LNCaP clone FGC (cell line): ENCODE measurements at regions not wholly inside any gene's neighbourhood (a gene's known extent, or its start where the extent isn't known, plus 50 kb on each side); places are given as distances from the start of the nearest gene placed in this dataset.
"Not testable (repeated sequence)": the region's sequence is repeated elsewhere in the genome, so short reads cannot be mapped to it uniquely, and the experiment has no call there.

Source experiments
- DNase-seq: peaks from one replicate; pipeline ENCODE4 v3.0.0-alpha.2; 2011; ENCODE audit warnings: low read depth
- H3K4me3 ChIP-seq: 2 replicates; pipeline ENCODE4 v1.5.1; 2011; ENCODE audit warnings: mild to moderate bottlenecking, low read depth, low read length, control low read depth

DNA sequence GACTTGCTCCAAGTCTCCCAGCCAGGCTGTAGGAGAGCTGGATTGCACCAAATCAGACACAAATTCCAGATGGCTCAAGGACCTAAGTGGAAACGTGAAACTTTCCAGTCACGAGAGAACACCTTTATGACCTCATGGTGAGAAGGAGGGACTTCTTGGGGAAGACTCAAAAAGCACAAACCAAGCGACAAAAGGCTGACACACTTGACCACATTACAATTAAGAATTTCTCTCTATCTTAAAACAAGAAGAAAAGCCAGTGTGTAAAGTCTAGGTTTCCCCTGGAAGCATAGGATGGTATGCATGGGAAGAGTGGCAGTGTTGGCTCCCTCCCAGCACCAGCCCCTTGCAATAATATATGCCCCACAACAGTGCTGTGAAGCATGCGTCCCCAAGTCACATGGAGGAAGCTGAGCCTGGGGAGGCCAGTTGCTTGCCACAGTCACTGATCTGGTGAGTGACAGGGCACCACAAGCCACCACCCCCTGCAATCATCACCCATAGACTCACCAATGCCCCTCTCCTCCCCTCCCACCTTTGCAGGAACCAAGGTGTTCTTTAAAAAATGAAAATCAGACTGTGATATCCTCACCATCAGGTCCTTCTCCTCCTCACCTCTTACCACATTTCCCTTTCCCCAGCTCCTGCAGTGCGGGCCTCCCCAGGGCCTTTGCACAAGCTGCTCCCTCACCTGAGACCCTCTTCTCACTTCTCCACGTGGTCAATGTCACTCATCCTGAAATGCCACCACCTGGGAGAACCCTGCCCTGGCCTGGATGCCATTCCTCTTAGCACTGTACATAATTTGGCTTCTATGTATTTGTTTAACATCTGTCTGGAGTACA, 188.7 kb downstream of the BCL2L11 start:
- not testable (repeated sequence) for H3K4me3 ChIP-seq, DNase-seq

DNA sequence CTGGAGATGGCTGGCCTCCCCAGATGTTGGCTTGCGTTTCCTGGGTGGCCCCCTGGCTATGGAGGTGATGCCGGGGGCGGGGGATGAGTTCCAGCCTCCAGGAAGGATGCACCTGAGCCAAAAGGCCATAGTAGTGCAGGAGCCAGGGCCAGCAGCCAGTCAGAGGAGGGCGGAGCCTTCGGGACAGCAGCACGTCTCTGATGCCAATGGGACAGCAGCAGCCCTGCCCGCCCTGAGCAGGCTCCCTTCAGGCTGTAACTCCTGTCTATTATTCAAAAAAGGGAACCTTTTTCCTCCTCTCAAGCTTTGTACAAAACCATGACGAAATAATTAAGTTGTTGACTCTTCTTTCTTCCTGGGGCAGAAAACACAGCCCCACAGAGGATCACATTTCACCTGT, 189.7 kb downstream of the BCL2L11 start:
- H3K4me3 ChIP-seq, DNase-seq: not testable (repeated sequence)

DNA sequence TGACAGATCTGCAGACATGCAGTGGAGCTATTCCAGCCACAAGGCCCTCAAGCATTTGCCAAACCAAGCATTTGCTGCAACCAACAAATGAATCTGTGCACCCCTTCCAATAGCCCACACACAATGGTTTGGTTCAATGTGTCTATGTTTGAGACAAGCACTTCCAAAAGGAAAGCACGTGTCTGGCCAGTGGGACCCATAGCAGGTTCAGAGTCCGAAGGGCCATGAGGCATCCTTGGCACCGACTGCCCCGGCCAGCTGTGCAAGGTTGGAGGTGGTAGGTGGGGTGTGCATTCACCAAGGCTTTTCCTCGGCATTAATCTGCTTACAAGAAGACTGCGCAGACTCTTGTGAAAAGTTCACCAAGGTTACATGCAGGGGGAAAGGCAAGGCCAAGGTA, 190.9 kb downstream of the BCL2L11 start:
- not testable (repeated sequence) for DNase-seq, H3K4me3 ChIP-seq

DNA sequence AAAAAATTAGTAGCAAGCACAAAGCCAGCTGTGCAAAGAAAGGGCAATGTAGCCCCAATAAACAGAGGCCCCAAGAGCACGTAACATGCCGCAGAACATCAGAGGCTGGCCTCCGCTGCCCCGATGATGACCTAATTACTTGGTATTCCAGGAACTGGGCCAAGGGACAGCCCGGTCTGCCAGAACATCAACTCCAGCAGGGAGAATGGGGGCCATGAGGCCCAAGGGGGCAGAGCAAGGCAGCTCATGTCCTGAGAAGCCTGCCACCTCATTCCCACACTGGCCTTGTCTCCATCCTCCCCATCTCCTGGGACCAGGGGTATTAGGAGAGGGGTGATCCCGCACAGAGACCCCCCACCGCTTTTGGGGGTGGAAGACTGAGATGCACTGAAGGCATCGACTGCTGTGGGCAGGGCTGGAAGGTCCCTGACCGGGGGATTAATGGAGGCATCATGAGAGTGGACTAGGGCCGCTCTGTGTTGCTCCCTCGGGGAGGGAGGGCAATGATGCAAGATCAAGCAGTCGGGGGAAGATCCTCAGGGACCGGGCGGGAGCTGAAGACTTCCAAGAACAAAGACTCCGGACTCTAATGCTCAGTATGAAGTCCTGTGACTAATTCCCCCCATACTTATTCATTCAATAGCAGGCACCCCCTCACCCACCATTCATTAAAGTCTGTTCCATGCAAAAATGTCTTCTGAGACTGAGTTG, 192.3 kb downstream of the BCL2L11 start:
- DNase-seq, H3K4me3 ChIP-seq: not testable (repeated sequence)

DNA sequence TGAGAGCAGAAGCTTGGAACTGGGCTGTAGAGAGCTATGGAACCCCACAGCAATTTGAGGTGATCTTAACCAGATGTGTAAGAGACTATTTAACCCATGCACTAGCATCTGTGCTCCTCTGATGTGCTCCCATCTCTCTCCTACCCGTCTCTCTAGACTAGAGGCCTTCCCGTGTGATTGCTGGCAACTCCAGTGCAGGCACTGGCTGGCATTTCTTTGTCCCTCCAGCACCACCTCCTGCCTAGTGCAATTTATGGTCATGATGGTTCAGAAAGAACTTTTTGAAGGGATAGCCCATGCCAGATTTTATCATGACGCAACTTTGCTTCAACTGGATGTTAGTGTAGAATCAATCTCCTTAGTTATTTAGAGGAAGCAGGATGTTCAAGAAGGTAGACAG, 193.0 kb downstream of the BCL2L11 start:
- DNase-seq, H3K4me3 ChIP-seq: not testable (repeated sequence)

DNA sequence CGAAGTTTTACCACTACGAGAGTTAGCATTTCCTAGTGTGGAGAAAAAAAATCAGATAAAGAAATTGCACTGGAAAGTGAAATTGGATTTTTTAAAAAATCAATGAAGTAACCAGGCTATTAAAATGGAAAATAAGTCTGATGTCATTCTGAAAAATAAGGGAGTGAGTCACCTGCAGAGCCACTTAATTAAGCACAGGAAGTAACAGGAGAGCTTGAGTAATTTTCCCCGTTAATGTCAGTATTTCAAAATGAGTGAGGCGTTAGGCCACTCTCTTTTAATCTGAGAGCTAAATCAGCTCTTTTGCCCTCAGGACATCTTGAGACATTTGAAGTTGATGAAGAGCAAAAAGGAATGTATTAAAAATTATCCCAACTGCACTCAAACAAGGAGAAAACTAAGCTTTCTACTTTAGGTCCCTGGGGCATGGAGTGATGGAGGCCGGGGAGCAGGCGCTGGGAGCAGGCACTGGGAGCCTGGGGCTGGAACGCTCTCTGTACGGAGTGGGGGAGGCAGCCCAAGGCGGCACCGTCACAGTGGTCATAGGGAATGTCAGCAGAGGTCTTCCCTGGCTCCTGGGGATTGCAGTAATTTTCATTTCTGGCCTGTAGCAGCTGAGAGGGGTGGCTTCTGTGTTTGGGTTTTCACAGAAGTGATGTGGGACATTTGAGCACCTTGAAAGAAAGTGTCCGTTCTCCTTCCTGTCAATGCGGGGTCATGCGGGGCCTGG, 194.6 kb downstream of the BCL2L11 start:
- DNase-seq, H3K4me3 ChIP-seq: not testable (repeated sequence)

DNA sequence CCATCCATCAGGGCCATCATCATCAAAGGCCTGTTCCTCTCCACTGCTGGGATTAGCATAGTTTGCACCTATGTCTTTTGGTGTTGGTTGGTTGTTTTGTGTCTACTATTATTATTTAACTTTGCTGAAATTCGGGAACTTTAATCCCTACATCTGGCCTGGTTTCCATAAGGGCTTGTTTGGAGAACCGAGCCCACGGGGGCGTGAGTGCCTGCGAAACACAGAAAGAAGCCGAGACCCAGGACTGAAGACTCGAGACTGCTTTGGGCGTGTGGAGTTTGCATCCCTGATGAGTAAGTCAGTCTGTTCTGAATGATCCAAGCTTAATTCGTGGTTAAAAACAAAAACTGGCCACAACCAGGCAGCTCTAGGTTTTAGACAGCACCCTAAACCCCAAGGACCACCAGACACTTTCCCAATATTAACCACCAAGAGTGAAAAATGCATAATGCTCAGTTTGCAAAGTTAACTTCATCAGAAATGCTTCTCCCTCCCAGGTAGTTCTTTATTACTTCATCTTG, 195.6 kb downstream of the BCL2L11 start:
- DNase-seq = not testable (repeated sequence)

DNA sequence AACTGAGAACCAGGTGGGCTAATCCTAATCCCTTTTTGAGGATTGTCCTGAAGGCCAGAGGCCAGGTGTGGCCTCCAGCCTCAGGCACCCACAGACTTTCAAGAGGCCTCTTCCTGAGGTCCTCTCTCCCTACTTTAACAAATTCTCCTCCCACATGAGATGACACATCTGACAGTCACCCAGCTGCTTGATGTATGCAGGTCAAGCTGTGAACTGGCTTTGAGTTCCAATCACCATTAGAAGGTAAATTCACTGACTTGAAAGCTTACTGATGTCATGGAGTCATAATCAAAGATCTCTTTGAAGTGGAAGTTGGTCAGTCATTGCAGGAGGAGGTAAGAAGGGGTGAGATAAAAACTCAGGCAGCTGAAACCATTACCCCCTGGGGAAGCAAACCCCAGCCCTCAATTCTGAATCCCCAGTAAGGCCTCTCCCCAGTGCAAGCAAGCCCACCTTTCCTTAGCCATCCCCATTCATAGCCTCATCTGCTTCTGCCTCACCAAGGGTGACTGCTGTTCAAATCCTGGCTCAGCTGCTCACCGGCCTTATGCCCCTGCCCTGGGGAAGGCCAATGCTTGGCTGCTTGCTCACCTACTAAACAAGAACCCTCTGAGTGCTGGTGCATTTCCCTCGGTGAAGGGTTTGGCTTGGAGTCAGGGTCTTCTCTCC, 196.3 kb downstream of the BCL2L11 start:
- not testable (repeated sequence) for DNase-seq, H3K4me3 ChIP-seq

More for the DNA sequence above, 195.6 kb downstream of the BCL2L11 start:
- H3K4me3 ChIP-seq = not testable (repeated sequence)

DNA sequence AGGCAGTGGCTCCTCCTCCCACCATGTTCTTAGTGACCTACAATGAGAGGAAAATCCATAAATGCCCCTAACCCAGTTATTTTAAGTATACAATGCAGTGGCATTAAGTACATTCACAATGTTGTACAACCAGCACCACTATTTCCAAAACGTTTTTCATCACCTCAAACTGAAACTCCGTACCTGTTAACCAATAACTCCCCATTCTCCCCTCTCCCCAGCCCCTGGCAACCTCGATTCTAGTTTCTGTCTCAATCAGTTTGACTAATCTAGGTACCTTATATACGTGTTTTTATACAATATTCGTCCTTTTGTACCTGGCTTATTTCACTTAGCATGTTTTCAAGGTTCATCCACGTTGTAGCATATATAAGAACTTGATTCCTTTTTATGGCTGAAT, 198.8 kb downstream of the BCL2L11 start:
- not testable (repeated sequence) for H3K4me3 ChIP-seq, DNase-seq

DNA sequence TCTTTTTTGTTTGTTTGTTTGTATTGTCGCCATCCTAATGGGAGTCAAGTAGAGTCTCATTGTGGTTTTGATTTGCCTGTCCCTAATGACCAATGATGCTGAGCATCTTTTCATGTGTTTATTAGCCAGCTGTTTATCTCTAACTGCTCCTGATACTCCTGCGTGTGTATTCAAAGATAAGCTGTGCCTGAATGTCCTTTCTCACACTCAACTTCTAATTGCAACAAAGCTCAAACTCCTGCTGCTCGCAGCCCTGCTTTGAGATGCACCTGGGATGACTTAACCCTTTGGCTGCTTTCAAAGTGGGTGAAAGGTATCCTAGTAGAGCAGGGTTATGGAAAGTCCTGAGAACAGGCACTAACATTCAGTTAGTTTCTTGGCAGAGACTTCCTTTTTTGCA, 199.6 kb downstream of the BCL2L11 start:
- not testable (repeated sequence) for H3K4me3 ChIP-seq, DNase-seq

DNA sequence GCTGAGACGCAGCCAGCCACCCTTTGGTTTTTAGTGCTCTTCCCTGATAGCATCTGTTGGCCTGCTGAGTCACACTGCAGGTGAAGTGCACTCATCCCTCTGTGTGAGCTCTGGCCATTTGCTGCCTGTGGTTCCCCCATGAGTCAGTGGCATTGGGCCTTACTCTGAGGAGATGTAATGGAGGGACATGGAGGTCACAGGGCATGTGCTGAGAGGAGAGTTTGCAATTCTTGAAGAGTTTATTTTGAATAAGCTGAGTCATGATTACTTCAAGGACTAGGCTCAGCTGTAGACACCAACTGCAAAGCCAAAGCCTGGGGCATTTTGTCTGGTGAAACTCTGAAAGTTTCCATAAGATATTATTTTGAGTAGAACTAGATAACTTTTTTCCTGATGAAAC, 200.3 kb downstream of the BCL2L11 start:
- H3K4me3 ChIP-seq, DNase-seq: not testable (repeated sequence)

DNA sequence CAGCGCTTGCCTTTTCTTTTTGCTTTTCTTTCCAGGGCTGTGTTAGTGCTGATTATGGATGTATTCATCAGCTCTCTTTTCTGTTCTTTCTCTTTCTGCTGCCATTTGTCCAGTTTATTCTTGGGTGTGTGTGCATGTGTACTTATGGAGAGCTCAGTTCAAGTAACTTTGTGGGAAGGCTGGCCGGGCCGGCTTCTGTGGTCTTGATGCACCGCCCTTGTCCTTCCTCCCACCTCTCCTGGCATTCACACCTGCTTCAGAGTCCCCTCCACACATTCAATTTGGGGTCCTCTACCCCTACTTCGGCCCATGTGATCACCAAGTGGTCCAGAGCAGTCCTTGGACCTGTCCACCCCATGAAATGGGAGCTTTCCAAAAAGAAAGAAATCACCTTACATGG, 202.7 kb downstream of the BCL2L11 start:
- not testable (repeated sequence) for DNase-seq, H3K4me3 ChIP-seq

DNA sequence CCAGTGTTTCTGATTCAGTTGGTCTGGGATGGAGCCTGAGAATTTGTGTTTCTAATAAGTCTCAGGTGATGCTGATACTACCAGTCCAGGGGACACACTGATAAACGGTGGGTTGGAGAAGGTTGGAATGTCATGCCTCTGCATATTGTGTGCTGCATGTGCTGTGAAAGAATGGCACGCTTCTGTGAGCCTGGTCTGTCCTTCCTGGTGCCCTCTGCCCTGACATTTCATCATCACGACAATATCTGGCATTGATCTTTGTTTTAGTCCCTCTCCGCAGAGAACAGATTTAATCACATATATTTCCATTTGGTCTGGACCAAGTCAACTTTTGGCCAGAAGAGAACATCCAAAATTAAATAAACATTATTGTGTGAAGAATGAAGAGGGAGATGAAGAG, 207.0 kb downstream of the BCL2L11 start:
- not testable (repeated sequence) for H3K4me3 ChIP-seq, DNase-seq

DNA sequence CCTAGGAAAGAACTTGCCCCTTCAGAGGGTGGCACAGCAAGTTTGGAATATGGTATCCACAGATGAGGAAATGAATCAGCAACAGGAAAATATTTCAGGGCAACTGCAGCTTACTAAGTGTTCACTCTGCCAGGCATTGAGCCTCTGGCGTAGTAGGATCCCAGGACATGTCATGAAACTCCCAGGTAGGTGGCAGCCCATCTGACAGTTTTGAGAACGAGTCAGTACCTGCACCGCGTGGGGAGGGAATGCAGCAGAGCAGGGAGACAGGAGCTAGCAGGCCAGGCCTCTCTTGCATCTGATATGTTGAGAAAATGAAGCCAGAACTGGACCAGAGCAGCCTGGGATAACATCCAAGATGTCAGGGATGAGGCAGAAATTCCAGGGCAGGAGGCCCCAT, 208.6 kb downstream of the BCL2L11 start:
- DNase-seq, H3K4me3 ChIP-seq: not testable (repeated sequence)

DNA sequence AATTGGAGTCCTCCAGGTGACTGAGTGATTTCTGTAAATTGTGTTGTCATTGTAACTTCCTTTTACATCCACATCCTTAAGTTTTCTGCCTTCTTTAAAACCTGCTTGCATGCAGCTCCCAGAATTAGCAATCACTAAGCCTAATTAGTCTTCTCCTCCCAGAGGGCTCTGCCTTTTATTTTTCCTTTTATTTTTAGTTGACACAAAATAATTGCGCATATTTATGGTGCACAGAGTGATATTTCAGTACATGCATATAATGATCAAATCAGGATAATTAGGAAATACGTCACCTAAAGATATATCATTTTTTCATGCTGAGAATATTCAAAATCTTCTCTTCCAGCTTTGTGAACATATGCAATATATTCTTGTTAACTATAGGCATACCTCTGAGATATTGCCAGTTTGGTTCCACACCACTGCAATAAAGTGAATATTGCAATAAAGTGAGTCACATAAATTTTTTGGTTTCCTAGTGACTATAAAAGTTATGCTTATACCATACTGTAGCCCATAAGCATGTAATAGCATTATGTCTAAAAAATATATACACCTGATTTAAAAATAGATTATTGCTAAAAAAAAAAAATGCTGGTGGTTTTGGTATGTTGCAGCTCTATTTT, 210.5 kb downstream of the BCL2L11 start:
- not testable (repeated sequence) for DNase-seq, H3K4me3 ChIP-seq

DNA sequence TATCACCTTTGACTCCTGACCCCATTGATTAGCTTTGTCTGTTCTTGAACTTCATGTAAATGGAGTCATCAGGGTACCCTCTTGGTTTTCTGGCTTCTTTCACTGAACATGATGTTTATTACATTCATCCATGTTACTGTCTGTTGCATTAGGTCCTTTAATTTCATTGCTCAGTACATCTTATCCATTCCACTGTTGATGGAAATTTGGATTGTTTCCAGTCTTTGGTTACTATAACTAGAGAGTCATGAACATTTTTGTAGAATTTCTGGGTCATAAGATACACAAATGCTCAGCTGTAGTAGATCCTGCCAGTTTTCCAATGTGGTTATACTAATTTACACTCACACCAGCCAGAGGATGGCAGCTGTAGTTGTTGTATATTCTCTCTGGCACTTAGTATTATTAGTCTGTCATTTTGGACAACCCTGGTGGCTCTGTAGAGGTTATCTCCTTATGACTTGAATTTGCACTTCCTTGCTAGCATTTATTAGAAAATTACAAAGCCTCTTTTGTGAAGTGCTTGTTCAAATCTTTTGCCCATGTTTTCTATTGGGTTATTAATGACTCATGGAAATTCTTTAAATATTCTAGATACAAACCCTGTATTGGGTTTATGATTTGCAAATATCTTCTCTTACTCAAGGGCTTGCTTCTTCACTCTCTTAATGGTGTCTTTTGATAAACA, 214.7 kb downstream of the BCL2L11 start:
- not testable (repeated sequence) for H3K4me3 ChIP-seq, DNase-seq

DNA sequence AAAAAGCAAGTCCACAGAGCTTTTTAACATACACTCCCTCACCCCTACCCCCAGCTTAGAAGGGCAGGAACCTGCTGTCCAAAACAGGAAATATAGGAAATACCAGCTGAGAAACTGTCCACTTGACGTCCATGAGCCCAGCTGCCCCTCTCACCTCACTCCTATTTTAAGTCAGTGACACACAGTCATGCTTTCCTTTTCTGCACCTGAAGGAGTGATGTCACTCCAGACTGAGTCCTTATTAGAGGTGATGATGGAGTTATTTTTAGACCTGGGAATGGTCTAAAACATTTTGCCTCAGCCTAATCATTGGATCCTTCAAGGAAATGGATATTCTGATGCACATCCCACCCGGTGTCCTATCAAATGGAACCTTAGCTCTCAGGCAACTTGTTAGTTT, 217.8 kb downstream of the BCL2L11 start:
- not testable (repeated sequence) for H3K4me3 ChIP-seq, DNase-seq

DNA sequence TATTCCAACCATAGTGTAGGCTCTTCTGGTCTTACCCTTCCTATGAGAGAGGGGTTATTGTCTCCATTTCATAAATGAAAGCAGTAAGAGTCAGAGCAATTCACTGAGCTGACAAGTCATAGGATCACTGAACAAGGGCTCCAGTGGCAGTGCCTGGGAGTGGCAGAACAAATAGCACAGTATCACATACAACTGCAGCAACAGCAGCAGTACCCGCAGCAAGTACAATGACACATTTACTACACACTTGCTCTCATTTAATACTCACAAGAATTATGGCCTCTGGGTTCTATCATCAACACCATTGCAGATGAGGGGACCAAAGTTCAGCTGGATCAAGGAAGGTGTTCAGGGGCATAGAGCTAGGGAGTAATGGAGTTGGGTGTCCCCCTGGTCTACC, 218.8 kb downstream of the BCL2L11 start:
- not testable (repeated sequence) for DNase-seq

More for the DNA sequence above, 218.8 kb downstream of the BCL2L11 start:
- not testable (repeated sequence) for H3K4me3 ChIP-seq
